ENCODE measurements at regions not wholly inside any gene's neighbourhood (a gene's known extent, or its start where the extent isn't known, plus 50 kb on each side); places are given as distances from the start of the nearest gene placed in this dataset.

GRCh38 chr13:103487841-103488240, 421.6 kb upstream of the SLC10A2 start (continued):
- TF ChIP-seq FOSL1 (IDR thresholded peaks at IDR 0.05; ENCODE audit: insufficient read depth, low read depth, low read length) (no peak), SIX5 (IDR thresholded peaks at IDR 0.05; ENCODE audit: low read depth, low read length) (no peak), GTF2F1 (IDR thresholded peaks at IDR 0.05; ENCODE audit: borderline replicate concordance, low read depth, low read length) (no peak), CTCF (IDR thresholded peaks at IDR 0.05; ENCODE audit: control extremely low read depth in 1 of 3, insufficient read depth in 1 of 3, low read depth in 1 of 3, low read length in 3 of 3) (no peak), CBX5 (IDR thresholded peaks at IDR 0.05; ENCODE audit: low read depth, low read length) (no peak), MAFK (IDR thresholded peaks at IDR 0.05; ENCODE audit: low read depth, low read length) (no peak), JUND (IDR thresholded peaks at IDR 0.05; ENCODE audit: low read length) (no peak)
